Kasumi-1 (cell line): ENCODE measurements at regions not wholly inside any gene's neighbourhood (a gene's known extent, or its start where the extent isn't known, plus 50 kb on each side); places are given as distances from the start of the nearest gene placed in this dataset.
"Not testable (repeated sequence)": the region's sequence is repeated elsewhere in the genome, so short reads cannot be mapped to it uniquely, and the experiment has no call there.

Experiments used
- DNase-seq, 2 experiments: peaks; one replicate each; lab custom pipeline; 2025; lab: John Stamatoyannopoulos, UW

DNA sequence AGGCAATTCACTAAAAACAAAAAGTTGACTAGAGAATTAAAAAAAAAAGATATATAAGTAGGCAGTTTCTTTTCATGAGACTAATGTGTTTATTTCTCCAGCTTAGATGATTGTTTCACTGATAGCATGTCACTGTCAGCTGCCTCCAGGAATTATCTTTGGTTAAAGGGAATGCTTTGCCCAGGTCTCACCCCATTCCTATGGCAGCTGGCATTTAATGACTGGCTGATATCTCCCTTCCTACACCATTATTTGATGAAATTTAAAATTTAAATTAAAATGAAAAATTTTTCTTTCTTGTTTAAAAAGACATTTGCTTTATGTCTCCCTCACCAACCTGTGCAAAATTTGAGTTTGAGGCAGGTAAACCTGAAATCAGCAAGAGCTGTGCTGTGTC, 214.5 kb upstream of the PRSS1 start:
- no peak for DNase-seq

- DNase-seq = no peak
Measured at GRCh38 chr7:142533920-142534319, 215.4 kb upstream of the PRSS1 start.

DNA sequence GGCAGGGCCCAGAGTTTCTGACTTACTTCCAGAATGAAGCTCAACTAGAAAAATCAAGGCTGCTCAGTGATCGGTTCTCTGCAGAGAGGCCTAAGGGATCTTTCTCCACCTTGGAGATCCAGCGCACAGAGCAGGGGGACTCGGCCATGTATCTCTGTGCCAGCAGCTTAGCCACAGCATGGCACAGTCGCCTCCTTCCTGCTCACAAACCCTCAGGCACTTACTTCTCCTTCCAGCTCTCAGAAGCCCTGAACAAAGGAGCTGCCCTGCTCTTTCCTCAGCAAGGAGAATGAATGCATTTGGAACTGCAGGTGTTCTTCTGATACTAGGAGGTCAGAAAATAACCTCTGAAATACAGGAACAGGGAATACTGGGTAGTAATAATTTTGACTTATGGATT, 219.7 kb upstream of the PRSS1 start:
- peak; percentile 33 to 46 for DNase-seq

- DNase-seq = no peak
Measured at GRCh38 chr7:142528608-142529408, 220.5 kb upstream of the PRSS1 start.

DNA sequence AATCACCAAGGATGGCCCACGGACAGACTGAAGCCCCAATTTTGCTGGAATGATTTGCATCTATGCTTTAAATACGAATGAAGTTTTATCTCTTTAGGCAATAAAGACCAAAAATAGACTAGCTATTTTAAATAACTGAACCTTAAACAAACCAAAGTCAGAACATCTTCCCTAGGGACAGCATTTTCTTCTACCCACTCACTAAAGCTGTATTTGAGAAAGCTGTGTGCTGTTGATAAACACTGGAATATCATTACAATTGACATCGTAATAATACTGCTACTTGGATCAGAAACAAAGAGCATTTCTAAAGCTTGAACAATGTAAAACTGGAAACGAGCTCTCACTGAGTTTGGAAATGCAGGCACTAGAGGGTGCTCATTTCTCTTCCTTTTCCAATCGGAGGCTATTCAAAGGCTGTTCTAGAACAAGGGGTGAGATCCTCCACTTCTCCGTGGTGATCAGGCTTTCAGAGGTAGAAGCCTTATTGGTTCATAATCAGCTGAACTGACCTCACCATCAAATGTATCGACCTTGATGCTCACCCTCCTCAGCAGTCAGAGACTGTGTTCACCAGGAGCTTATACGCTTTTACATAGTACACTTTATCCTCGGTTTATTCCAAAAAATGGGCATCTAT, 225.3 kb upstream of the PRSS1 start:
- peak; percentile 11 to 16 for DNase-seq

- DNase-seq = no peak
Measured at GRCh38 chr7:142522735-142523134, 226.5 kb upstream of the PRSS1 start.

- DNase-seq = peak in 1 of 2 experiments; percentile 4
Measured at GRCh38 chr7:142520885-142521284, 228.4 kb upstream of the PRSS1 start.

GRCh38 chr7:142520455-142520854, 228.8 kb upstream of the PRSS1 start:
- DNase-seq = not testable (repeated sequence)

GRCh38 chr7:142519079-142520078, 229.9 kb upstream of the PRSS1 start:
- peak; percentile 16 to 33 for DNase-seq

GRCh38 chr7:142516038-142516501, 233.2 kb upstream of the PRSS1 start:
- peak; percentile 80 to 85 for DNase-seq

- not testable (repeated sequence) for DNase-seq
Measured at GRCh38 chr7:142514716-142515115, 234.6 kb upstream of the PRSS1 start.

DNA sequence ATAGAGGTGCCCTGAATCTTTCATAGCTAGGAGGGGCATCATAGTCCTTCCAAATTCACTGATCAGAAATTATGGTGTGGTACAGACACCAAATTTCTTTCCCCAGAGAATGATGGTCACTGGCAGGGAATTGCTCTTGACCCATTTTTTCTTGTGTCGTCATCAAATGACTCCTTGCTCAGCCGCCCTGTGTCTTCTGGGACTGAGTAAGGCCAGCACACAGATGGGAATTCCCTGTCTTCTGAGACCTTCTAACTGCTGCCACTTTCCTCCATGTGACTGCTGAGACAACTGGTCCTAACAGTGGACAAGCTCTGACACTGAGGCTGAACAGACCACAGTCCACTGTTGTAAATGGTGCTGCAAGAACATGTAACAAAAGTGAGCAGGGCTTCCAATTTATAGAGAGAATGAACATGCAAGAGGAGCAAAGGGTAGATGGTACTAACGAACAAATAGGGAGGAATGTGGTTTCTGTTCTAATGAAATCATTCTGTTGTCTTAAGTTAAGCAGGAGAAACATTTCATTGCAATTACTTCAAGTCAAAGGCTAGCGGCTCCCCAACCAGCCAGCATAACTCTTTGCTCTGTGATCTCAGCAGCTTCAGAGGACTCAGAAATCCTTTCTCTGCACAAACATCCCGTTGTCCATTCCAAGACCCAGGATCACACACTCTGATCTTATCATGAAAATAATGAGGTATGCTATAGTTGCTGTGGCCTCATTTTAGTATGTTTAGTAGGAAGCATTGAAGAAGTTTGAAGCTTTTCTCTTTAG, 235.9 kb upstream of the PRSS1 start:
- no peak for DNase-seq

DNA sequence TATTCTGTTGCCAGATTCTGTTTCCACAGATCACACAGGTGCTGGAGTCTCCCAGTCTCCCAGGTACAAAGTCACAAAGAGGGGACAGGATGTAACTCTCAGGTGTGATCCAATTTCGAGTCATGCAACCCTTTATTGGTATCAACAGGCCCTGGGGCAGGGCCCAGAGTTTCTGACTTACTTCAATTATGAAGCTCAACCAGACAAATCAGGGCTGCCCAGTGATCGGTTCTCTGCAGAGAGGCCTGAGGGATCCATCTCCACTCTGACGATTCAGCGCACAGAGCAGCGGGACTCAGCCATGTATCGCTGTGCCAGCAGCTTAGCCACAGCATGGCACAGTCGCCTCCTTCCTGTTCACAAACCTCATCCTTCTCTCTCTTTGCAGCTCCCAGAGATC, 237.5 kb upstream of the PRSS1 start:
- no peak for DNase-seq

DNA sequence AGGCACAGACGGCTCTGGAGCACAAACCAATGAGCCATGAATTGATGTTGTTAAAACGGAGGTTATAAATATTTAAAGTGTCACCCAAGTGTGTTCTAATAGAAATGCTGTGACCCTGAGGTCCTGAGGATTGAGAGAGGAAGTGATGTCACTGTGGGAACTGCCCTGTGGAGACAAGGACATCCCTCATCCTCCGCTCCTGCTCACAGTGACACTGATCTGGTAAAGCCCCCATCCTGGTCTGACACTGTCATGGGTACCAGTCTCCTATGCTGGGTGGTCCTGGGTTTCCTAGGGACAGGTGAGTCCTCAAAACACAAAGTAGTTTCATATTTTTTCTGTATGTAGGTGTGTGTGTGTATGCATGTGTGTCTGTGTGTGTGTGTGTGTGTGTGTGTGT, 237.9 kb upstream of the PRSS1 start:
- DNase-seq = no peak

- DNase-seq = not testable (repeated sequence)
Measured at GRCh38 chr7:142509235-142509634, 240.0 kb upstream of the PRSS1 start.

- no peak for DNase-seq
Measured at GRCh38 chr7:142508251-142508650, 241.0 kb upstream of the PRSS1 start.

DNA sequence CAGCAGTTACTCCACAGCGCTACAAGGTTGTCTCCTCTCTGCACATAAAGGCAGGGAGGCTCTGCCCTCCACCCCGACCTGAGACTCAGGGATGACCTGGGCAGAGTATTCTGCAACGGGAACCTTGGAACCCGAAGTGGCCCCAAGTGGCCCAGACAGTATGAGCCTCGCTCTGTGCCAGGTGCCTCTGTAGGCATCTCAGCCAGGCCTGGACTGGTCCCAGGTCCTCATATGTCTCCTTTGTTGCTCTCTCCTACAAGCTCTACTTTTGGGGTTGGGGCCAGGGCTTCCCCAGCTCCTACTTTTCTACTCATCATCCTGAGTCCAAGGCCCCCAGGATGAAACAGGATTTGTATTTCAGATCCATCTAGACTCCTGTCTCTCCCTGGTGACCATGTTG, 241.5 kb upstream of the PRSS1 start:
- DNase-seq = no peak

DNA sequence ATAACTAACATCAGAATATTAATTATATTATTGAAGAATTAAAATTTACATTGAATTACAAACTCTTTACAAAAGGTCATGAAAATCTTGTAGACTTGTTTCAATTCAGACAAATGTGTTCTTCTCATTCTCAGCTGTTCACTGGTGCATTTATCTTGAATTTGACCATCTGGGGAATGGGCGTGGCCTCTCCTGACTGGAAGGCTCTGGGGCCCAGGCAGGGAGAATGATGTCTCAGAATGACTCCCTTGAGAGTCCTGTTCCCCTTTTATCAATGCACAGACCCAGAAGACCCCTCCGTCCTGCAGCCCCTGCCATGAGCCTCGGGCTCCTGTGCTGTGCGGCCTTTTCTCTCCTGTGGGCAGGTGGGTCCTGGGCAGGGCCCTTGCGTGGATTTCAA, 242.2 kb upstream of the PRSS1 start:
- not testable (repeated sequence) for DNase-seq

GRCh38 chr7:142506601-142507000, 242.7 kb upstream of the PRSS1 start:
- DNase-seq = no peak

GRCh38 chr7:142503949-142504348, 245.3 kb upstream of the PRSS1 start:
- not testable (repeated sequence) for DNase-seq

DNA sequence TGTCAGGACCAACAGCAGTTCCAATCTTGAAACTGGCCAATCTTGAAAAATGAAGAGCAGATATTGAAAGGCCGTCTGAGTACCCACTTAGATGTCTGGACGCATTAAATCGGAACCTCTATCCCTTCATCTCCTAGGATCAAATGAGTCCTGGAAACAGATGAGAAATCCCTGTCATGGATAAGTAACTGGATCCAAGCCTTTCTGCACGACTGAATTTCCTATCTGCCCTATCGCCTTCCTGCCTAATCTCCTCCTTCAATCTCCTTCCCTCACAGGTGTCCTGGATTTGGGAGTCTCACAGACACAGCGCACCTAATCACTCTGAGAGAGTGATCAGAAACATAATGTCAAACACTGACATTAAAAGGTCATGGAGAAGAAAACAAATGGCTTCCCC, 245.2 kb upstream of the PRSS58 start:
- no peak for DNase-seq
